Thoracic aorta (tissue), 2 donors: ENCODE measurements at regions not wholly inside any gene's neighbourhood (a gene's known extent, or its start where the extent isn't known, plus 50 kb on each side); places are given as distances from the start of the nearest gene placed in this dataset.

Experiments used
- ATAC-seq: fragments of 150-250 bp; one replicate; pipeline ENCODE4 v1.8.0; 2017; ENCODE audit warnings: low read depth; ENCODE audit not compliant: insufficient number of reproducible peaks, low FRiP score
- DNase-seq: peaks from one replicate; pipeline ENCODE4 v3.0.0-alpha.2; 2020; ENCODE audit warnings: low spot score
- H3K27ac ChIP-seq, 2 donors: fragments of 200-600 bp; sonication (generic); 1 replicate in 1 of 2; 2 replicates in 1 of 2; pipeline ENCODE4 v1.5.1; 2016; ENCODE audit warnings: mild to moderate bottlenecking in 2 of 2, moderate library complexity in 2 of 2
- H3K27me3 ChIP-seq: fragments of 200-600 bp; sonication (generic); replicated peaks from 2 replicates; pipeline ENCODE4 v1.6.0; 2016; ENCODE audit warnings: mild to moderate bottlenecking; ENCODE audit not compliant: insufficient read depth
- H3K36me3 ChIP-seq: fragments of 200-600 bp; sonication (generic); one replicate; pipeline ENCODE4 v1.5.1; 2016
- H3K4me1 ChIP-seq, 2 donors: fragments of 200-600 bp; sonication (generic); 1 replicate in 1 of 2; 2 replicates in 1 of 2; pipeline versions ENCODE4 v1.5.1 to v1.6.0; 2016; ENCODE audit warnings: low read depth in 2 of 2, mild to moderate bottlenecking in 1 of 2; ENCODE audit not compliant: control insufficient read depth in 1 of 2
- H3K4me3 ChIP-seq: fragments of 200-600 bp; sonication (generic); 2 replicates; pipeline ENCODE4 v1.5.1; 2016; ENCODE audit warnings: mild to moderate bottlenecking
- H3K9me3 ChIP-seq: fragments of 200-600 bp; sonication (generic); 2 replicates; pipeline ENCODE4 v1.5.1; 2016
- TF ChIP-seq, protein P1 (sequence below): fragments of 200-600 bp; sonication (generic); IDR thresholded peaks from one replicate; pipeline ENCODE4 v1.5.1; 2019; ENCODE audit warnings: antibody characterized with exemption

DNA sequence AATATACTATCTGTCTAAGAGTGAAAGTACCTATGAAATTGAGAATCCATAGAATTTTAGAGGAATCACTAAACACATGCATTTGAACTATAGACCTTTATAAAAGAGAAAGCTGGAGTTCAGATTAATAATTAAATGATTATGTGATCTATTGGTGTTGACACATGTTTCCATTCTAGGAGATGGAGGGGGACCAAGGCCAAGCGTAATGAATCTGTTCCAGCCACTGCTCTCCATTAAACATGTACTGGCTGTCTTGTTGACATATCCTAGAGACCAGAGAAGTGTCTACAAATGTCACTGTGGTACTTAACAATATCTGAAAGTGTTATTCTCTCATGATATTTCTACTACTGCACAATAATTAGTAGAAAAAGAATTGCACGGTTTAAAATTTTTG, 432.4 kb downstream of the BMP2 start:
- no peaks in the 10 kb centered on the region for H3K9me3 ChIP-seq
- no peaks in the 10 kb centered on the region for H3K36me3 ChIP-seq
- H3K4me3 ChIP-seq: no peak overlapping the region
- no peak overlapping the region for H3K27ac ChIP-seq
- DNase-seq (no peak), ATAC-seq (no peak)
- H3K27me3 ChIP-seq: no peaks in the 10 kb centered on the region
- no peaks in the 10 kb centered on the region for H3K4me1 ChIP-seq
- TF ChIP-seq, protein P1, sequence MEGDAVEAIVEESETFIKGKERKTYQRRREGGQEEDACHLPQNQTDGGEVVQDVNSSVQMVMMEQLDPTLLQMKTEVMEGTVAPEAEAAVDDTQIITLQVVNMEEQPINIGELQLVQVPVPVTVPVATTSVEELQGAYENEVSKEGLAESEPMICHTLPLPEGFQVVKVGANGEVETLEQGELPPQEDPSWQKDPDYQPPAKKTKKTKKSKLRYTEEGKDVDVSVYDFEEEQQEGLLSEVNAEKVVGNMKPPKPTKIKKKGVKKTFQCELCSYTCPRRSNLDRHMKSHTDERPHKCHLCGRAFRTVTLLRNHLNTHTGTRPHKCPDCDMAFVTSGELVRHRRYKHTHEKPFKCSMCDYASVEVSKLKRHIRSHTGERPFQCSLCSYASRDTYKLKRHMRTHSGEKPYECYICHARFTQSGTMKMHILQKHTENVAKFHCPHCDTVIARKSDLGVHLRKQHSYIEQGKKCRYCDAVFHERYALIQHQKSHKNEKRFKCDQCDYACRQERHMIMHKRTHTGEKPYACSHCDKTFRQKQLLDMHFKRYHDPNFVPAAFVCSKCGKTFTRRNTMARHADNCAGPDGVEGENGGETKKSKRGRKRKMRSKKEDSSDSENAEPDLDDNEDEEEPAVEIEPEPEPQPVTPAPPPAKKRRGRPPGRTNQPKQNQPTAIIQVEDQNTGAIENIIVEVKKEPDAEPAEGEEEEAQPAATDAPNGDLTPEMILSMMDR: no peak

DNA sequence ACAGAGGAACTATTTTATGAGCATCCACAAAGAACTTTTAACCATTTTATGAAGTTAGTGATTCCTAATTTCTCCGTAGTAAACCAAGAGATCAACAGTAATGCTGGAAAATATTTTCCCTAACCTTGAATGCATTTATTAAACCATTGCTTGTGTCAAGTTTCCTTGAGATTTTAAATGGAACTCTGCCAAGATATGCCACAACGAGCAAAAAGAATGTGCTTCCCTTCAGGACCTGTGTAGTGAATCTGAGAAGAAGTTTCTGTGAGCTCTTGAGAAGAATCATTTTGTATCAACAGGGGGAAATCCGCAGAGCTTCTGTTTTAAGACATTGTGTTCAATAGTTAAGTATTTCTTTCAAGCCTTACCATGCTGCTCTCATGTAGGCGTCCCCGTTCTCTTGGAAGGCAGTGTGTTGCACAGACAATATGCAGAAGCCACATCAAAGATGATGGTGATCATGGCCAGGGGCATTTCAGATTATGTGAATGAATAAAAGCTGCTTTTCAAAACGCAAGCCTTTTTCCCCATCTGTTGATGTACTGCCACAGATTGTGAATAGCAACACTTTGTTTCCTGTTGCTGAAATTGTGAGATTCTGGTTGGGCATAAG, 439.8 kb downstream of the BMP2 start:
- Histone ChIP-seq H3K27me3 (no peaks in the 10 kb centered on the region), H3K36me3 (no peaks in the 10 kb centered on the region), H3K4me1 (no peaks in the 10 kb centered on the region), H3K4me3 (no peak overlapping the region), H3K9me3 (no peaks in the 10 kb centered on the region), H3K27ac (no peak overlapping the region)
- no peak for ATAC-seq
- no peak for DNase-seq
- TF ChIP-seq, protein P1: no peak

DNA sequence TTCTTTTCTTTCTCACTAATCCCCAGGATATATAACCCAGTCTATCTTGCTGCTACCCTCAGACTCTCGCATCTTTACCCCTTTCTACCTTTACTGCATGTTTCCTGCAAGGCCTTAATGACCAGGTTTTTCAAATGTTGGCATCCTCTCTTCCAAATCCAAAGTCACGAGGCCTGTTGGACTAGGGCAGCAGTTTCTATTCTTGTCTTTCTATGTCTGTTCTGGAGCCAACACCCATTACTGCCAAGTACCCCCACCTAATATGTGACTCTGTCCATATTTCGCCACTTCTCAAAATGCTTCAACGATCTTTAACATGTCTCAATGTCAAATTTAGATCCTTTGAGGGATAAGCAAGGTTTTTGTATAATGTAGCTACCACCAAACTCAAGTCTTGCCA, 443.4 kb downstream of the BMP2 start:
- no peaks in the 10 kb centered on the region for H3K36me3 ChIP-seq
- H3K4me1 ChIP-seq: no peaks in the 10 kb centered on the region
- TF ChIP-seq, protein P1: no peak
- no peak for ATAC-seq
- H3K4me3 ChIP-seq: no peak overlapping the region
- no peak for DNase-seq
- H3K27me3 ChIP-seq: no peaks in the 10 kb centered on the region
- no peak overlapping the region for H3K27ac ChIP-seq
- H3K9me3 ChIP-seq: no peaks in the 10 kb centered on the region

DNA sequence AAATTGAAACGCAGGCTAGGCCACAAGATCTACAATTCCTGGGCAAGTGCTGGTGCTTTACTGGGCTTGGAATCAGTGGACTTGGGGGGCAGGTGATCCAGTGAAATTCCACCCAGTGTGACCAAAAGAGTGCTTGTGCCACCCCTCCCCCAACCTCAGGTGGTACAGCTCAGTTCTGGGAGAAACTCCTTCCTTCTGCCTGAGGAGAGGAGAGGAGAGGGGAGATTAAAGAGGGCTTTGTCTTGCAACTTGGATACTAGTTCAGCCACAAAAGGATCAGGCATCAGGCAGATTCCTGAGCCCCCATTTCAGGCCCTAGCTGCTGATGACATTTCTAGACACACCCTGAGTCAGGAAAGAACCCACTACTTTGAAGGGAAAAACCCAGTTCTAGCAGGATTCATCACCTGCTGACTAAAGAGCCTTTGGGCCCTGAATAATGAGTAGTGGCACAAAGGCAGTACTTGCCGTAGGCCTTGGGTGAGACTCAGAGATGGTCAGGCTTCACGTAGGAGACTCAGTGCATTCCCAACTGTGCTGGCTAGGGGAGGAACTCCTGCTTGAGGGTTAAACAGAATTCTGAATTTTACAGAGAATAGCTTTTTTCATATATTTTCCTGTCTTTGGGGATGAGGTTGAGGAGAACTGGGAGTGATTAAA, 446.7 kb downstream of the BMP2 start:
- TF ChIP-seq, protein P1: no peak
- no peak for ATAC-seq
- no peak overlapping the region for H3K27ac ChIP-seq

DNA sequence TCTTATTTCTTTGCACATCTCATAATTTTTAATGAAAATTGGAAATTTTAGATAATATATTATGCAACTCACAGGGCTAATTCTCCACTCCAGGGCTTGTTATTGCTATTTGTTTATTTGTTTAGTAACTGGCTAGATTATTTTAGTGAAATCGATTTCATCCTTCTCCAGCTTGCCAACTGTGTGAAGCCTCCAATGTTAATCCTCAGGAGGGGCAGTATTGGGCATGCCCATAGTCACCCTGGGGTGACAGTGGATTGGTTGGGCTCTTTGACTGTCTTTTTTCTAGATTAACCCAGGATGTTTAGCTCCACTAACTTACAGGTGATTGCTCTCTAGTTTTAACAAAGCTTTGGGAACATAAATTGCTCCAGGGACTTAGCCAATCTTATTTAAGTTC, 450.1 kb downstream of the BMP2 start:
- Histone ChIP-seq H3K27ac (no peak overlapping the region), H3K4me1 (no peaks in the 10 kb centered on the region), H3K36me3 (no peaks in the 10 kb centered on the region), H3K4me3 (no peak overlapping the region), H3K27me3 (no peaks in the 10 kb centered on the region), H3K9me3 (no peaks in the 10 kb centered on the region)
- ATAC-seq (no peak), DNase-seq (no peak)
- TF ChIP-seq, protein P1: no peak

More for the DNA sequence above, 446.7 kb downstream of the BMP2 start:
- Histone ChIP-seq H3K27me3 (no peaks in the 10 kb centered on the region), H3K36me3 (no peaks in the 10 kb centered on the region), H3K4me1 (no peaks in the 10 kb centered on the region), H3K9me3 (no peaks in the 10 kb centered on the region), H3K4me3 (no peak overlapping the region)
- no peak for DNase-seq
